ENCODE measurements at regions not wholly inside any gene's neighbourhood (a gene's known extent, or its start where the extent isn't known, plus 50 kb on each side); places are given as distances from the start of the nearest gene placed in this dataset.

DNA sequence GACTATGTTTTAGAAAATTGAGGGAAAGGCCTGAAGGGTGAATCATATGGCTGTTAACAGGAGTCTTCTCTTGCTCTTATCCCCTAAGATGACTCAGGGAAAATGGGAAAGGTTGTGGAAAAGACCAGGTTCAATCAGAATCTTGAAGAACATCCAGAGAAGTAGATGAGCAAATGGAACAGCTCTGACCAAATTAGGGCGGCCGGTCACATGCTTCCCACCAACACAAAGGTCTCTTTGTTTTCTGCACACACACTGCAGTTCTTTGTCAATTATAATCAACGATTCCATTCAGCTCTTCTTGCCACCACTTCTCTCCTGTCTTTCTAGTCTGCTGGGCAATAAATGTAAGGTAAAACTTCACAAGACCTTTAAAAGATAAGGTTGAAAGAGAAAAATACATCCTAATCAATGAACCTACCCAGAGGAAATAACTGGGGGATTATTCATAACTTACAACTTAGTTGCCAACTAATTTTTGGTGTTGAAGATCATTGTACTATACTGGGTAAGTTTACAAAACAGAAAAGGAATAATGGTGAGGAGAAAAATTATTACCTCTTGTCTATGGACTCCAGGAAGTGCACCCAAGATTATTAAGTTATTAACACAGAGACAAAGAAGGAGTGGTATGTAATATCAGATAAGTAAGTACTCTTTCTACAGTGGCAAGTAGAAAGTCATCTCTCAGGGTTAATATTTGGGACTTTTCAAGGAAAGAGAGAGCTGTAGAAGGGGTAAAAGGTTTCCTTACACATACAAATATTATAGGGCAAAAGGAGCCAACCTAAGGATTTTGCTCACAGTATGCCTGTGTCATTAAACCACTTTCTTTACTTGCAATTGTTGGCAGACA lies 441.9 kb upstream of the PIK3R1 start:
- TF ChIP-seq, protein P1, sequence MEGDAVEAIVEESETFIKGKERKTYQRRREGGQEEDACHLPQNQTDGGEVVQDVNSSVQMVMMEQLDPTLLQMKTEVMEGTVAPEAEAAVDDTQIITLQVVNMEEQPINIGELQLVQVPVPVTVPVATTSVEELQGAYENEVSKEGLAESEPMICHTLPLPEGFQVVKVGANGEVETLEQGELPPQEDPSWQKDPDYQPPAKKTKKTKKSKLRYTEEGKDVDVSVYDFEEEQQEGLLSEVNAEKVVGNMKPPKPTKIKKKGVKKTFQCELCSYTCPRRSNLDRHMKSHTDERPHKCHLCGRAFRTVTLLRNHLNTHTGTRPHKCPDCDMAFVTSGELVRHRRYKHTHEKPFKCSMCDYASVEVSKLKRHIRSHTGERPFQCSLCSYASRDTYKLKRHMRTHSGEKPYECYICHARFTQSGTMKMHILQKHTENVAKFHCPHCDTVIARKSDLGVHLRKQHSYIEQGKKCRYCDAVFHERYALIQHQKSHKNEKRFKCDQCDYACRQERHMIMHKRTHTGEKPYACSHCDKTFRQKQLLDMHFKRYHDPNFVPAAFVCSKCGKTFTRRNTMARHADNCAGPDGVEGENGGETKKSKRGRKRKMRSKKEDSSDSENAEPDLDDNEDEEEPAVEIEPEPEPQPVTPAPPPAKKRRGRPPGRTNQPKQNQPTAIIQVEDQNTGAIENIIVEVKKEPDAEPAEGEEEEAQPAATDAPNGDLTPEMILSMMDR (IDR thresholded peaks at IDR 0.05), result no peak
- TF ChIP-seq POLR2A (IDR thresholded peaks at IDR 0.05), result no peak

Data from tibial nerve (tissue), 3 donors.